Activated naive CD4-positive, alpha-beta T cell treated with anti-CD3 and anti-CD28 coated beads, Interleukin-2, amount 50 U/mL, for 16 hours (primary cell): ENCODE measurements at regions not wholly inside any gene's neighbourhood (a gene's known extent, or its start where the extent isn't known, plus 50 kb on each side); places are given as distances from the start of the nearest gene placed in this dataset.
"Not testable (repeated sequence)": the region's sequence is repeated elsewhere in the genome, so short reads cannot be mapped to it uniquely, and the experiment has no call there.

Experiments used
- DNase-seq: peaks from one replicate; pipeline ENCODE4 v3.0.0-alpha.2; 2020

- no peak for DNase-seq
Observed at GRCh38 chr4:20196476-20196875, 55.2 kb upstream of the SLIT2 start.

- no peak for DNase-seq
Observed at GRCh38 chr4:20195071-20195885, 56.4 kb upstream of the SLIT2 start.

- DNase-seq = no peak
Observed at GRCh38 chr4:20194123-20195013, 57.3 kb upstream of the SLIT2 start.

- DNase-seq = no peak
Observed at GRCh38 chr4:20193141-20193936, 58.4 kb upstream of the SLIT2 start.

- no peak for DNase-seq
Observed at GRCh38 chr4:20192736-20193135, 59.0 kb upstream of the SLIT2 start.

GRCh38 chr4:20185103-20185502, 66.6 kb upstream of the SLIT2 start:
- no peak for DNase-seq

GRCh38 chr4:20183131-20183530, 68.6 kb upstream of the SLIT2 start:
- DNase-seq = not testable (repeated sequence)

- DNase-seq = no peak
Observed at GRCh38 chr4:20181926-20182325, 69.8 kb upstream of the SLIT2 start.

- DNase-seq = no peak
Observed at GRCh38 chr4:20180509-20180908, 71.2 kb upstream of the SLIT2 start.

- DNase-seq = no peak
Observed at GRCh38 chr4:20178902-20179576, 72.7 kb upstream of the SLIT2 start.

GRCh38 chr4:20176881-20177280, 74.8 kb upstream of the SLIT2 start:
- DNase-seq = no peak

GRCh38 chr4:20172070-20172760, 79.5 kb upstream of the SLIT2 start:
- no peak for DNase-seq

- DNase-seq = no peak
Observed at GRCh38 chr4:20166544-20166943, 85.2 kb upstream of the SLIT2 start.

- no peak for DNase-seq
Observed at GRCh38 chr4:20159516-20159915, 92.2 kb upstream of the SLIT2 start.

GRCh38 chr4:20158195-20158594, 93.5 kb upstream of the SLIT2 start:
- DNase-seq = no peak

- no peak for DNase-seq
Observed at GRCh38 chr4:20151436-20151835, 100.3 kb upstream of the SLIT2 start.

GRCh38 chr4:20149143-20149542, 102.6 kb upstream of the SLIT2 start:
- DNase-seq = not testable (repeated sequence)

GRCh38 chr4:20137176-20137575, 114.5 kb upstream of the SLIT2 start:
- no peak for DNase-seq

- no peak for DNase-seq
Observed at GRCh38 chr4:20127626-20128025, 124.1 kb upstream of the SLIT2 start.

- DNase-seq = no peak
Observed at GRCh38 chr4:20126906-20127305, 124.8 kb upstream of the SLIT2 start.

- DNase-seq = no peak
Observed at GRCh38 chr4:20124317-20125026, 127.2 kb upstream of the SLIT2 start.
